Mammary epithelial cell (primary cell): ENCODE measurements at regions not wholly inside any gene's neighbourhood (a gene's known extent, or its start where the extent isn't known, plus 50 kb on each side); places are given as distances from the start of the nearest gene placed in this dataset.

Experiments used
- CTCF ChIP-seq, 2 donors: IDR thresholded peaks in 1 of 2; conservative IDR thresholded peaks in 1 of 2; 2 replicates each; pipeline ENCODE4 v1.5.1; 2011 to 2012; ENCODE audit warnings: inconsistent platforms in 2 of 2, low read length in 2 of 2, mild to moderate bottlenecking in 2 of 2, control low read depth in 1 of 2, low read depth in 1 of 2; ENCODE audit not compliant: insufficient read depth in 1 of 2; ENCODE audit errors: extremely low read depth in 1 of 2
- EZH2 ChIP-seq: IDR thresholded peaks from 2 replicates; pipeline ENCODE4 v1.6.1; 2012; ENCODE audit warnings: low read length, inconsistent platforms, borderline replicate concordance

DNA sequence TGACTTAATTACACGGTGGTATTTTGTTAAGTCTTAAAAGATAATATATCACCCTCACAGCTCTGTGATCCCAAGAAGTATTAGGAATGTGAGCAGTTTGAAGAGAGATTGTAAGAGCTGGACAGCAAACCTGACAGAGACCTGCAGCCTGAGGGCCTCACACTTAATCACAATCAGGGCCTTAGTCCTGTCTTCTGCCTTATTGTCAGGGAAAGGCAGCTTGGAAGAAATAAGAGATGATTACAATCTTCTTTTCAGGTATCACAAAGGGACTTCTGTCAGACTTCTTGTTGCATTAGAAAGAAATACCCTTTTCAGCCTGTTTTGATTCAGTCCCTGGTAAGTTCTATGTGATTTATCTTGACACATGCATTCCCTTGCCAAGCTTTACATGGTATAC lies 1433.8 kb upstream of the SLC39A10 start:
- TF ChIP-seq CTCF (conservative IDR thresholded peaks at IDR 0.05 in 1 of 2, IDR thresholded peaks at IDR 0.05 in 1 of 2; ENCODE audit: extremely low read depth in 1 of 2, insufficient read depth in 1 of 2, low read depth in 1 of 2, low read length in 2 of 2) (no peak), EZH2 (no peak)
